Activated T-cell treated with anti-CD3 and anti-CD28 coated beads, Interleukin-2, amount 50 U/mL, for 1 hour (primary cell): ENCODE measurements at regions not wholly inside any gene's neighbourhood (a gene's known extent, or its start where the extent isn't known, plus 50 kb on each side); places are given as distances from the start of the nearest gene placed in this dataset.
"Not testable (repeated sequence)": the region's sequence is repeated elsewhere in the genome, so short reads cannot be mapped to it uniquely, and the experiment has no call there.

Experiments used
- DNase-seq: peaks from one replicate; pipeline ENCODE4 v3.0.0-alpha.2; 2020

- not testable (repeated sequence) for DNase-seq
Measured at GRCh38 chr18:14188751-14189406, 56.6 kb upstream of the ZNF519 start.
